Mesothelial cell of epicardium (in vitro differentiated cells): ENCODE measurements at regions not wholly inside any gene's neighbourhood (a gene's known extent, or its start where the extent isn't known, plus 50 kb on each side); places are given as distances from the start of the nearest gene placed in this dataset.
"Not testable (repeated sequence)": the region's sequence is repeated elsewhere in the genome, so short reads cannot be mapped to it uniquely, and the experiment has no call there.

Experiments
- DNase-seq, 2 experiments: peaks; one replicate each; pipeline ENCODE4 v3.0.0; 2021; ENCODE audit warnings: low spot score in 2 of 2; ENCODE audit not compliant: unreplicated experiment in 2 of 2
- H3K27ac Mint-ChIP-seq: 2 replicates; pipeline ENCODE4 v1.8.0; 2021; ENCODE audit warnings: mixed read lengths
- H3K27me3 Mint-ChIP-seq: 2 replicates; pipeline ENCODE4 v1.8.0; 2021; ENCODE audit warnings: low read depth, mixed read lengths
- H3K36me3 Mint-ChIP-seq: 2 replicates; pipeline ENCODE4 v1.8.0; 2021; ENCODE audit warnings: mixed read lengths
- H3K4me1 Mint-ChIP-seq: 2 replicates; pipeline ENCODE4 v1.8.0; 2021; ENCODE audit warnings: mixed read lengths
- H3K4me3 Mint-ChIP-seq: 2 replicates; pipeline ENCODE4 v1.8.0; 2021; ENCODE audit warnings: mild to moderate bottlenecking, moderate library complexity, mixed read lengths
- H3K9me3 Mint-ChIP-seq: 2 replicates; pipeline ENCODE4 v1.8.0; 2021; ENCODE audit warnings: mixed read lengths
- TF ChIP-seq, protein P1 (sequence below): fragments of 200-600 bp; sonication (generic); IDR thresholded peaks from one replicate; pipeline ENCODE4 v1.5.0; 2021; ENCODE audit warnings: antibody characterized with exemption; ENCODE audit not compliant: unreplicated experiment

DNA sequence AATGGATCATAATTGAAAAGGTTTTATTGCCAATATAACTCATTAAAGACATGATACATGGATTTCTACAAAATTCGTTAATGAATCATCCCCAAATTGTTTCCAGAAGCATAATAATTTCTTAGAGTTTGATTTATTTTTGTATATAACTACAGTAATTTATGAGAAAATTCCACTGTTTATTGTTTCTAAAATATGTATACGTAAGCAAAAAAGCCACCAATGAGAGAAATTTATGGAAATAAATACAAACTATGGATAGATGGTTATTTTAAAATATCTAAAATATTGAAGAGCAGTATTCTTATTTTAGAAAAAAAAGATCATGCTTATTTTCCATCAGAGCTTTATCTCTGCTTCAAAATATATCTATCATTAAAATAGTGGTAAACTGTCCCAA is 260.0 kb upstream of the ZNF385D start:
- Mint-ChIP-seq H3K27ac (no peak overlapping the region), H3K36me3 (no peaks in the 10 kb centered on the region), H3K27me3 (peaks cover 2% of the 10 kb centered on the region), H3K4me3 (no peak overlapping the region), H3K9me3 (peaks cover 5% of the 10 kb centered on the region), H3K4me1 (peaks cover 3% of the 10 kb centered on the region)
- DNase-seq = no peak
- TF ChIP-seq, protein P1, sequence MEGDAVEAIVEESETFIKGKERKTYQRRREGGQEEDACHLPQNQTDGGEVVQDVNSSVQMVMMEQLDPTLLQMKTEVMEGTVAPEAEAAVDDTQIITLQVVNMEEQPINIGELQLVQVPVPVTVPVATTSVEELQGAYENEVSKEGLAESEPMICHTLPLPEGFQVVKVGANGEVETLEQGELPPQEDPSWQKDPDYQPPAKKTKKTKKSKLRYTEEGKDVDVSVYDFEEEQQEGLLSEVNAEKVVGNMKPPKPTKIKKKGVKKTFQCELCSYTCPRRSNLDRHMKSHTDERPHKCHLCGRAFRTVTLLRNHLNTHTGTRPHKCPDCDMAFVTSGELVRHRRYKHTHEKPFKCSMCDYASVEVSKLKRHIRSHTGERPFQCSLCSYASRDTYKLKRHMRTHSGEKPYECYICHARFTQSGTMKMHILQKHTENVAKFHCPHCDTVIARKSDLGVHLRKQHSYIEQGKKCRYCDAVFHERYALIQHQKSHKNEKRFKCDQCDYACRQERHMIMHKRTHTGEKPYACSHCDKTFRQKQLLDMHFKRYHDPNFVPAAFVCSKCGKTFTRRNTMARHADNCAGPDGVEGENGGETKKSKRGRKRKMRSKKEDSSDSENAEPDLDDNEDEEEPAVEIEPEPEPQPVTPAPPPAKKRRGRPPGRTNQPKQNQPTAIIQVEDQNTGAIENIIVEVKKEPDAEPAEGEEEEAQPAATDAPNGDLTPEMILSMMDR = no peak

DNA sequence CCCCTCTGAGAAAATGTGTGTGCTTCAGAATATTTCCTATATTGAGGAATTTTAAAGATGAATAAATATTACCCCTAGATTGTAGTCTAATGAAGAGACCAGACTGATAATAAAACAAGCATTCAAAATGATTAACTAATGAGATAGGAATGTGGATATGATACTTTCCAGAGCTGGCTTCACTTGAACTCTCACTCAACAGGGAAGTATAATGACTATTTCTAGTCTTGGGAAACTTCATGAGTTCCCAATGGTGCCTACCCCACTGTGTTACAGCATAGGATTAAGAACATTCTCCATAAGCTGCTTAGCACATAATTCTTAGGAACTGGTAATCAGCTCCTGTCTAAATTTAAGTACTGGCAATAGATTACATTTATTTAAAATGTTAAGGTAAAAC is 261.5 kb upstream of the ZNF385D start:
- Mint-ChIP-seq H3K4me1 (peaks cover 3% of the 10 kb centered on the region), H3K36me3 (no peaks in the 10 kb centered on the region), H3K27ac (peak overlapping the region; percentile 37), H3K9me3 (peaks cover 5% of the 10 kb centered on the region), H3K4me3 (no peak overlapping the region), H3K27me3 (peaks cover 6% of the 10 kb centered on the region)
- no peak for DNase-seq
- TF ChIP-seq, protein P1 = no peak

DNA sequence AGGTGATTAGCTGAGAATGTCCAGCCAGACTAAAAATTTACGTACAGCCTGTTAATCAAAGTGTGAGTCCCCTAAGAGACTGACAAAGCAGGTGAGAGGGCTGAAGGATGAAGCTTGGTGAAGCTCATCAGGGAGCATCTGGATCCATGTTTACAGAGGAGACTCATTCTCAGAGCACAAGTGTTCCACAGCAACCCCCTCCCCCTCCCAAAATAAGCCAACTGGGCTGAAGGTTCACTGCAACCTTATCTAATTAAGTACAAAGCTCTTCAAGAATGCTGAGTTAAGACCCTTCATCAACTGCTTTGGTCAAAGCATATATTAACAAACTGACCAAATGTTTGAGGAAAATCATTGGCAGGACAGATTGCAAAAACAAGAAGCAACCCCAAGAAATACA is 262.6 kb upstream of the ZNF385D start:
- peaks cover 3% of the 10 kb centered on the region for H3K9me3 Mint-ChIP-seq
- peaks cover 3% of the 10 kb centered on the region for H3K4me1 Mint-ChIP-seq
- peaks cover 6% of the 10 kb centered on the region for H3K27me3 Mint-ChIP-seq
- TF ChIP-seq, protein P1 = no peak
- no peak overlapping the region for H3K4me3 Mint-ChIP-seq
- no peak for DNase-seq
- no peaks in the 10 kb centered on the region for H3K36me3 Mint-ChIP-seq
- H3K27ac Mint-ChIP-seq = no peak overlapping the region

DNA sequence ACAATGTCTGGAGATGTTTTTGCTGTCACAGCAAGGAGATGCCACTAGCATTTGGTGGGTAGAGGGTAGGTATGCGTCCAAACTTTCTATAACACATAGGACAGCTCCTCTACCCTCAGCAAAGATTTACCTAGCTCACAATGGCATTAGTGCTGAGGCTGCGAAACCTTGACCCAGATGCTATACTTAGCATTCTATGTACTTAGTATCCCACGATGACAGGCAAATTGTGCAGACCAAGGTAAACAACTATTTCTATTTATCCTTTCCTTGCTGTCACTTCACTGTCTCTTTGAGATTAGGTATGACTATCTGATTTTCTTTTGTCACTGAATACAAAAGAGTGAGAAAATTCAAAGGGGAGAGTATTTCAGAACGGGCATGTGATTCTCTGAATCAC is 265.2 kb upstream of the ZNF385D start:
- Mint-ChIP-seq H3K27me3 (peaks cover 6% of the 10 kb centered on the region), H3K4me3 (no peak overlapping the region), H3K4me1 (peaks cover 3% of the 10 kb centered on the region), H3K27ac (no peak overlapping the region), H3K36me3 (no peaks in the 10 kb centered on the region), H3K9me3 (no peaks in the 10 kb centered on the region)
- no peak for DNase-seq
- TF ChIP-seq, protein P1 = no peak

DNA sequence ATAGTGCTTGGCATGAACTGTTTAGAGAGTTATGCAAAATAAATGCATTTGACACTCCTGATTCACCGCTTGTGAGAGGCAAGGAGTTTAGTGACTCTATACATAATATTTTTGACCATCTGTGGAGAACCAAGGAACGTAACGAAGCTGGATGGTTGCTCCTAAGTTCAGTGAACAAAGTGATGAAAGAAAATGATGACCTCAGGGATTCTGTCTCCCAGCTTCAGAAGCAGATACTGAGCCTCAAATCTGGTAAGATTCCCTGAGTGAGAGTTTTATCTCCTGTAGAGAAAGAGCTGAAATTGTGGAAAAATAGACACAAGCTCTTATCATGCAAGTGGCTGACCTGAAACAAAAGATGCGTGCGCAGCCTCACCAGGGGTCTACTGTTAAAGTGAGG is 273.6 kb upstream of the ZNF385D start:
- not testable (repeated sequence) for H3K4me1 Mint-ChIP-seq, H3K4me3 Mint-ChIP-seq, DNase-seq, H3K36me3 Mint-ChIP-seq, H3K27me3 Mint-ChIP-seq, H3K9me3 Mint-ChIP-seq, H3K27ac Mint-ChIP-seq

DNA sequence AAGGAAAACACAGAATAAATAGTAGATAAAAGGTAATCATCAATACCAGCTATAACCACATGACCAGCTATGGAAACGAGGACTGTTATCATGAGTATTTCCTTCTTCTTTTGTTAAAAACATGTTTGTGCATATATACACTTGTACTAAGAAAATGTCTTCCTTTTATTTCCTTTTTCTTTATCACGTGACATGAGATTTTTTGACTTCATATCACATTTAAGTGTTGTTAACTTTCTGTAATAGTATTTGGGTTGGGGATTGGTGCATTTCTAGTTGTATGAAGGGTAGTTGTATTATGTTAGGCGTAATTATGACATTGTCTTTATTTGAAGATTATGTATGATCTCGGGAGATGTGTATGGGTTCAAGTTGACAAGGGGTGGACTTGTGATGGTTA is 278.5 kb upstream of the ZNF385D start:
- no peak for DNase-seq
- TF ChIP-seq, protein P1 = no peak
- no peak overlapping the region for H3K27ac Mint-ChIP-seq
- no peaks in the 10 kb centered on the region for H3K4me1 Mint-ChIP-seq
- no peaks in the 10 kb centered on the region for H3K27me3 Mint-ChIP-seq
- peaks cover 10% of the 10 kb centered on the region for H3K9me3 Mint-ChIP-seq
- H3K4me3 Mint-ChIP-seq = no peak overlapping the region
- H3K36me3 Mint-ChIP-seq = no peaks in the 10 kb centered on the region
